Muscle layer of colon (tissue), 2 donors: ENCODE measurements at regions not wholly inside any gene's neighbourhood (a gene's known extent, or its start where the extent isn't known, plus 50 kb on each side); places are given as distances from the start of the nearest gene placed in this dataset.
"Not testable (repeated sequence)": the region's sequence is repeated elsewhere in the genome, so short reads cannot be mapped to it uniquely, and the experiment has no call there.

Experiments
- H3K27ac ChIP-seq: one replicate; pipeline ENCODE4 v1.7.0; 2013; ENCODE audit warnings: low read depth, mild to moderate bottlenecking, low read length, moderate library complexity
- H3K27me3 ChIP-seq, 2 donors: one replicate each; pipeline ENCODE4 v1.7.0; 2013; ENCODE audit warnings: low read length in 2 of 2, mild to moderate bottlenecking in 2 of 2; ENCODE audit not compliant: insufficient read depth in 2 of 2, control insufficient read depth in 1 of 2
- H3K36me3 ChIP-seq: one replicate; pipeline ENCODE4 v1.7.0; 2013; ENCODE audit warnings: mild to moderate bottlenecking, low read length; ENCODE audit not compliant: insufficient read depth
- H3K4me1 ChIP-seq: one replicate; pipeline ENCODE4 v1.7.0; 2013; ENCODE audit warnings: mild to moderate bottlenecking, low read length; ENCODE audit not compliant: insufficient read depth
- H3K4me3 ChIP-seq, 2 donors: one replicate each; pipeline ENCODE4 v1.7.0; 2013; ENCODE audit warnings: low read length in 2 of 2, low read depth in 1 of 2, mild to moderate bottlenecking in 1 of 2, moderate library complexity in 1 of 2
- H3K9ac ChIP-seq: one replicate; pipeline ENCODE4 v1.7.0; 2013; ENCODE audit warnings: low read length
- H3K9me3 ChIP-seq: one replicate; pipeline ENCODE4 v1.7.0; 2013; ENCODE audit warnings: mild to moderate bottlenecking, low read length
- donor health status: abdominal sarcoma.
- donor health status: Adenocarcinoma of cecum.

GRCh38 chr9:126070058-126070655 is 256.5 kb upstream of the MVB12B start:
- Histone ChIP-seq H3K4me1 (no peaks in the 10 kb centered on the region), H3K27me3 (peaks cover 4 to 16% of the 10 kb centered on the region in 2 donors), H3K9ac (no peak overlapping the region), H3K4me3 (no peak overlapping the region), H3K9me3 (no peaks in the 10 kb centered on the region), H3K36me3 (no peaks in the 10 kb centered on the region), H3K27ac (no peak overlapping the region)

- H3K4me3 ChIP-seq: no peak overlapping the region
- H3K9ac ChIP-seq: no peak overlapping the region
- no peaks in the 10 kb centered on the region for H3K9me3 ChIP-seq
- no peak overlapping the region for H3K27ac ChIP-seq
- H3K36me3 ChIP-seq: no peaks in the 10 kb centered on the region
- H3K4me1 ChIP-seq: no peaks in the 10 kb centered on the region
- peaks cover 4 to 13% of the 10 kb centered on the region in 2 donors for H3K27me3 ChIP-seq
These were observed 255.4 kb upstream of the MVB12B start for GRCh38 chr9:126071076-126071750.

DNA sequence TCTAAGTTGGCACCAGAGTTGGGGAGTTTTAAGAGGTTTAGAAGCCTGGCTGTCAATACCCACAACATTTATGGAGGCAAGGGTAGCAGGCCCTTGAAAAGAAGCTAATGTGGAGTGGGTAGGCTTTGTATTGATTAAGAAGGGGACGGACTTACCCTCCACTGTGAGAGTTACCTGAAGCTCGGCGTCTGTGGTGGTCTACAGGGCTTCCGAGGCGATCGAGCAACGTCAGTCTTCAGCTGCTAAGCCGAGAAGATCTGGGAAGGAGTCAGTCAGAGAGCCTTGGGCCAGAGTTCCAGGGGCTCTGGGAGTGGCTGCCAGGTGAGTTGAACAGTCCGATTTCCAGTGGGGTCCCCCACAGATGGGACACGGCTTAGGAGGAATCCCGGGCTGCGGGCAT is 249.0 kb upstream of the MVB12B start:
- not testable (repeated sequence) for H3K4me3 ChIP-seq, H3K9ac ChIP-seq

DNA sequence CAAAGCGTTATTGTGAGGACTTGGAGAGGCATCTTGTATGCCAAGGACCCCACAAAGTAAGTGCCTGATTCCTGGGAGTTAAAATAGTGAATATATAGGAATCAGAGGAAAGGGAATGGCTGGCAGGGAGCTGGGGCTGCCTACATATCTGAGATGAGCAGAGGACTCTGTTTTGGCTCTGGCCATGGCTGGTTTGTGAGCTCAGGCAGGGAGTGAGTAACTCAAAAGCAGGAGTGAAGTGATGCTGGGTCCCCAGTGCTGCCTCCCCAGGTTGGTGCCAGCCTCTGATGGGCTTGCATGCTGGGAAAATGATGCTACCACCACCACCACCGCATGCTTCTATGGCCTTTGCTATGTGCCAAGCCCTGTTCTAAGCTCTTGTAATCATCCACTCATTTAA is 246.0 kb upstream of the MVB12B start:
- no peaks in the 10 kb centered on the region for H3K4me1 ChIP-seq
- no peak overlapping the region for H3K27ac ChIP-seq
- no peaks in the 10 kb centered on the region for H3K36me3 ChIP-seq
- H3K27me3 ChIP-seq: peaks cover 0 to 4% of the 10 kb centered on the region in 2 donors
- no peak overlapping the region for H3K9ac ChIP-seq
- no peaks in the 10 kb centered on the region for H3K9me3 ChIP-seq
- no peak overlapping the region for H3K4me3 ChIP-seq

More for the DNA sequence above, 249.0 kb upstream of the MVB12B start:
- not testable (repeated sequence) for H3K4me1 ChIP-seq, H3K9me3 ChIP-seq, H3K36me3 ChIP-seq, H3K27ac ChIP-seq, H3K27me3 ChIP-seq

- no peaks in the 10 kb centered on the region for H3K4me1 ChIP-seq
- H3K9ac ChIP-seq: no peak overlapping the region
- H3K4me3 ChIP-seq: no peak overlapping the region
- no peaks in the 10 kb centered on the region for H3K9me3 ChIP-seq
- no peak overlapping the region for H3K27ac ChIP-seq
- no peaks in the 10 kb centered on the region for H3K36me3 ChIP-seq
- peaks cover 0 to 4% of the 10 kb centered on the region in 2 donors for H3K27me3 ChIP-seq
These were observed 244.9 kb upstream of the MVB12B start for GRCh38 chr9:126081746-126082145.

- Histone ChIP-seq H3K27ac (no peak overlapping the region), H3K27me3 (peaks cover 0 to 4% of the 10 kb centered on the region in 2 donors), H3K4me3 (no peak overlapping the region), H3K4me1 (no peaks in the 10 kb centered on the region), H3K9me3 (no peaks in the 10 kb centered on the region), H3K9ac (no peak overlapping the region), H3K36me3 (no peaks in the 10 kb centered on the region)
These were observed 242.6 kb upstream of the MVB12B start for GRCh38 chr9:126084008-126084407.

DNA sequence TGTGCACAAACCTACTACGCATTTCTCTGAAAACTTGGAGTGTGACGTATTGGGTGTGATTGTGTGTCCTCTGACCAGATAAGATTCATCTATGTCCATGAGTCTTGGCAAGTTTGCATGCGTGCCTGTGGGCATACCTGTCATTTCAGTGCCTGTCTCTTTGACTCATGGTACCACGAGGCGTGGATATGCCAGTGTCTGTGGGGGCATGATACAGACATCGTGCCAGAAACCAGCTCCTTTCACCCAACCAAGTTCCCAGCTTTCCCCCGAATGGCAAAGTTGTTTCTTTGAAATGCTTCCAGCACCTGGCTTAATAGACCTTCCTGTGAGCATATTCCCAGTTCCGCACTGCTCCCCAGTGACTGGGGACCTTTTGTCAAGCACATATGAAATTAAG is 241.9 kb upstream of the MVB12B start:
- Histone ChIP-seq H3K36me3 (no peaks in the 10 kb centered on the region), H3K27ac (no peak overlapping the region), H3K4me3 (no peak overlapping the region), H3K4me1 (no peaks in the 10 kb centered on the region), H3K9me3 (no peaks in the 10 kb centered on the region), H3K9ac (no peak overlapping the region), H3K27me3 (peaks cover 0 to 4% of the 10 kb centered on the region in 2 donors)

GRCh38 chr9:126085170-126085569 is 241.5 kb upstream of the MVB12B start:
- Histone ChIP-seq H3K9ac (no peak overlapping the region), H3K9me3 (no peaks in the 10 kb centered on the region), H3K36me3 (no peaks in the 10 kb centered on the region), H3K4me1 (no peaks in the 10 kb centered on the region), H3K27me3 (peaks cover 0 to 4% of the 10 kb centered on the region in 2 donors), H3K4me3 (no peak overlapping the region), H3K27ac (no peak overlapping the region)

DNA sequence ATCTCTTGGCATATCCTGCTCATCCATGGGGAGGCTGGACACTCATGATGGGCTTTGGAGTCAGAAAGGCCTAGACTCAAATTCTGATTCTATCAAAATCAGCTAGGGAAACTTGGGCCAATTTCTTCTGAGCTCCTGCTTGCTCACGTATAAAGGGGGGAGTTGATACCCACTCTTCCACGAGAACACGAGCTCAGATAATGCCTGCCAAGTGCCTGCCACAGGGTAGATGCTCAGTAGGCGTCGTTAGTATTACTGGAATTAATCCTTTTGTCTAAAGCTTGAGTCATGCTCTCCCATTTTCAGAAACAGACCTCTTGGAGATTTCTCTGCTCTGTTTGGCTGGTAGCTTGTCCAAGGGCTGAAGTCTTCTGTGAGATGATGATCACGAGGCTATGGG is 238.3 kb upstream of the MVB12B start:
- Histone ChIP-seq H3K9ac (no peak overlapping the region), H3K9me3 (no peaks in the 10 kb centered on the region), H3K36me3 (no peaks in the 10 kb centered on the region), H3K27ac (no peak overlapping the region), H3K4me3 (no peak overlapping the region), H3K4me1 (no peaks in the 10 kb centered on the region), H3K27me3 (peaks cover 0 to 4% of the 10 kb centered on the region in 2 donors)

GRCh38 chr9:126089789-126090188 is 236.8 kb upstream of the MVB12B start:
- Histone ChIP-seq H3K4me1 (no peaks in the 10 kb centered on the region), H3K27ac (no peak overlapping the region), H3K27me3 (no peaks in the 10 kb centered on the region), H3K4me3 (no peak overlapping the region), H3K9ac (no peak overlapping the region), H3K36me3 (no peaks in the 10 kb centered on the region), H3K9me3 (no peaks in the 10 kb centered on the region)

DNA sequence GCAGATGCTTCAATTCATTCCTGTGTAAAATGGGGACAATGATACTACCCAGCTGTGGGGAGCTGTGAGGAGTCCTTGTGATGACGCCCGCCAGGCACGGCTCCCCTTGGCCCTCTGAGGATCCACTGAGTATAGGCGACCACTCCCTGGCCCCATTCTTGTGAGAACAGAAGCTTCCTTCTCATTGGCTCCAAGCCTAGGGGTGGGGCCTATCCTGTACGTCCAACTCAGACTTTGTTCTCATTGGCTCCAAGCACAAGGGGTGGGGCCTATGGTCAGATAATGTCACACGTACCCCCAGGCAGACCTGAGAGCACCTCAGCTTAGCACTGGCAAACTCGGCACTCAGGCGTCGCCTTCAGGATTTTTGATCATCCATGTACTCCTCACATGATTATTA is 232.9 kb upstream of the MVB12B start:
- Histone ChIP-seq H3K4me3 (no peak overlapping the region), H3K36me3 (no peaks in the 10 kb centered on the region), H3K27ac (no peak overlapping the region), H3K4me1 (peaks cover 9% of the 10 kb centered on the region), H3K9me3 (no peaks in the 10 kb centered on the region), H3K27me3 (no peaks in the 10 kb centered on the region), H3K9ac (no peak overlapping the region)
